ENCODE measurements at regions not wholly inside any gene's neighbourhood (a gene's known extent, or its start where the extent isn't known, plus 50 kb on each side); places are given as distances from the start of the nearest gene placed in this dataset.
A peak's percentile ranks its signal among the peaks of the same experiment; 100 is the strongest.

DNA sequence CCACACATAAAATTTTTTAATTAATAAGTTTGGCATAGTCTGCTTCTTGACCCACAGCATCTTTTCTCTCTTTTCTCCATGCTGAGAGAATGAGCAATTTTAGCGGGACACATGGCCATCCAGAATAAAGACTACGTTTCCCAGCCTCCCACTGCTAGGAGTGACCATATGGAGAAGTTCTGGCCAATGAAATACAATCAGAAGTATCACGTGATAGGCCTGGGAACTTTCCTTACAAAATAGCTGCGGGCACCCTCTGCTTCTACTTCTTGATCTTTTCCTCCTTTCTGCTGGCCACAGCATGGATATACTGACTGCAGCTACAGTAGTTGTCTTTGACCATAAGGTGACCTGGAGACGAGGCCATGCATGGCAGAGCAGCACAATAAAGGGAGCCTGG is 348.0 kb downstream of the BCOR start:
- TF ChIP-seq EZH2 (IDR thresholded peaks at IDR 0.05; ENCODE audit: borderline replicate concordance, low read depth, low read length), result no peak
- no peak for TF ChIP-seq ZBTB33 (CRISPR knock-in tag; IDR thresholded peaks at IDR 0.05)
- no peak for TF ChIP-seq ZNF696 (CRISPR knock-in tag; conservative IDR thresholded peaks at IDR 0.05)
- no peak for TF ChIP-seq GTF3C2 (IDR thresholded peaks at IDR 0.05; ENCODE audit: borderline replicate concordance, extremely low read depth, insufficient read length)
- TF ChIP-seq ZNF253 (CRISPR knock-in tag; conservative IDR thresholded peaks at IDR 0.05), result no peak
- TF ChIP-seq NFYB (IDR thresholded peaks at IDR 0.05; ENCODE audit: extremely low read depth, insufficient read length), result peak; percentile 11
- TF ChIP-seq HDAC6 (IDR thresholded peaks at IDR 0.05; ENCODE audit: low read depth, low read length), result no peak
